Natural killer cell (primary cell): ENCODE measurements at regions not wholly inside any gene's neighbourhood (a gene's known extent, or its start where the extent isn't known, plus 50 kb on each side); places are given as distances from the start of the nearest gene placed in this dataset.

Source experiments
- ATAC-seq, 3 donors: fragments of 150-1000 bp in 2 of 3; fragments of 200-7000 bp in 1 of 3; cut with Tn5 transposase; 1 replicate in 1 of 3; 2 replicates in 2 of 3; pipeline ENCODE4 v1.10.0; 2021; ENCODE audit warnings: mild to moderate bottlenecking in 2 of 3, moderate library complexity in 2 of 3
- DNase-seq, 2 donors: peaks; one replicate each; pipeline versions ENCODE4 v3.0.0 to v3.0.0-alpha.2; 2013 to 2021; ENCODE audit warnings: mixed read lengths in 1 of 2
- H3K27ac ChIP-seq: one replicate; pipeline ENCODE4 v1.5.1; 2013; ENCODE audit warnings: mild to moderate bottlenecking, low read length
- H3K27me3 ChIP-seq: one replicate; pipeline ENCODE4 v1.6.1; 2013; ENCODE audit warnings: low read length; ENCODE audit not compliant: control insufficient read depth, insufficient read depth
- H3K36me3 ChIP-seq: one replicate; pipeline ENCODE4 v1.6.1; 2013; ENCODE audit warnings: low read length; ENCODE audit not compliant: control insufficient read depth, insufficient read depth
- H3K4me1 ChIP-seq: one replicate; pipeline ENCODE4 v1.6.1; 2013; ENCODE audit warnings: low read length; ENCODE audit not compliant: control insufficient read depth, insufficient read depth
- H3K4me3 ChIP-seq: one replicate; pipeline ENCODE4 v1.5.1; 2013; ENCODE audit warnings: low read length
- H3K9me3 ChIP-seq: one replicate; pipeline ENCODE4 v1.6.1; 2013; ENCODE audit warnings: low read length; ENCODE audit not compliant: control insufficient read depth, insufficient read depth
- H3K27ac Mint-ChIP-seq, 2 donors: one replicate each; pipeline ENCODE4 v1.8.0; 2022; ENCODE audit warnings: mild to moderate bottlenecking in 2 of 2, mixed read lengths in 2 of 2, moderate library complexity in 1 of 2
- H3K27me3 Mint-ChIP-seq, 2 donors: one replicate each; pipeline ENCODE4 v1.8.0; 2022; ENCODE audit warnings: low read depth in 2 of 2, mixed read lengths in 2 of 2
- H3K36me3 Mint-ChIP-seq: one replicate; pipeline ENCODE4 v1.8.0; 2022; ENCODE audit warnings: mixed read lengths
- H3K4me1 Mint-ChIP-seq, 2 donors: one replicate each; pipeline ENCODE4 v1.8.0; 2022; ENCODE audit warnings: mixed read lengths in 2 of 2
- H3K4me3 Mint-ChIP-seq: one replicate; pipeline ENCODE4 v1.8.0; 2022; ENCODE audit warnings: mild to moderate bottlenecking, moderate library complexity, mixed read lengths
- H3K9me3 Mint-ChIP-seq, 2 donors: one replicate each; pipeline ENCODE4 v1.8.0; 2022; ENCODE audit warnings: mixed read lengths in 2 of 2
- CTCF ChIP-seq: fragments of 200-600 bp; IDR thresholded peaks from one replicate; pipeline ENCODE4 v1.8.0; 2022; ENCODE audit warnings: antibody characterized with exemption
- WGBS: methylation state at CpG from one replicate; pipeline ENCODE4 v1.1.7; 2013; ENCODE audit warnings: missing lambda C conversion rate; ENCODE audit not compliant: insufficient coverage; 5-methylcytosine and 5-hydroxymethylcytosine counted together
- intact Hi-C: fragments of 100-400 bp; cut with micrococcal nuclease; formaldehyde crosslinking; loops from one replicate; pipeline ENCODE4 v1.14.2; 2022

GRCh38 chr2:18651842-18652774, 62.7 kb upstream of the NT5C1B start:
- no peak overlapping the region for H3K4me3 ChIP-seq
- Mint-ChIP-seq H3K4me1 (no peaks in the 10 kb centered on the region), H3K9me3 (peaks cover 2 to 5% of the 10 kb centered on the region in 2 donors), H3K36me3 (no peaks in the 10 kb centered on the region), H3K27ac (no peak overlapping the region), H3K27me3 (no peaks in the 10 kb centered on the region), H3K4me3 (no peak overlapping the region)
- H3K27me3 ChIP-seq, result no peaks in the 10 kb centered on the region
- H3K4me1 ChIP-seq, result no peaks in the 10 kb centered on the region
- H3K36me3 ChIP-seq, result no peaks in the 10 kb centered on the region
- ATAC-seq (no peak), DNase-seq (no peak)
- intact Hi-C loops, result no loop called here
- WGBS, result 82% methylated on average over 2 of the region's 3 CpGs
- H3K9me3 ChIP-seq, result no peaks in the 10 kb centered on the region
- no peak for TF ChIP-seq CTCF
- H3K27ac ChIP-seq, result no peak overlapping the region

GRCh38 chr2:18650221-18650620, 60.9 kb upstream of the NT5C1B start:
- H3K27ac Mint-ChIP-seq, result no peak overlapping the region
- Histone ChIP-seq H3K4me1 (no peaks in the 10 kb centered on the region), H3K4me3 (no peak overlapping the region), H3K27ac (no peak overlapping the region), H3K27me3 (no peaks in the 10 kb centered on the region), H3K36me3 (no peaks in the 10 kb centered on the region), H3K9me3 (no peaks in the 10 kb centered on the region)
- no peak overlapping the region for H3K4me3 Mint-ChIP-seq
- WGBS, result 100% methylated on average over 1 of the region's 2 CpGs
- H3K9me3 Mint-ChIP-seq, result peaks cover 6 to 9% of the 10 kb centered on the region in 2 donors
- no peaks in the 10 kb centered on the region for H3K4me1 Mint-ChIP-seq
- intact Hi-C loops, result no loop called here
- TF ChIP-seq CTCF, result no peak
- DNase-seq (no peak), ATAC-seq (no peak)
- H3K36me3 Mint-ChIP-seq, result peaks cover 6% of the 10 kb centered on the region
- H3K27me3 Mint-ChIP-seq, result no peaks in the 10 kb centered on the region

GRCh38 chr2:18649502-18650135, 60.2 kb upstream of the NT5C1B start:
- H3K4me1 ChIP-seq, result no peaks in the 10 kb centered on the region
- Mint-ChIP-seq H3K36me3 (peaks cover 7% of the 10 kb centered on the region), H3K27ac (no peak overlapping the region), H3K4me1 (no peaks in the 10 kb centered on the region), H3K9me3 (peaks cover 6 to 10% of the 10 kb centered on the region in 2 donors), H3K4me3 (no peak overlapping the region), H3K27me3 (no peaks in the 10 kb centered on the region)
- DNase-seq (no peak), ATAC-seq (no peak)
- no peaks in the 10 kb centered on the region for H3K27me3 ChIP-seq
- H3K4me3 ChIP-seq, result no peak overlapping the region
- TF ChIP-seq CTCF, result no peak
- intact Hi-C loops, result no loop called here
- no CpG with 5 or more reads among the region's 1 CpG for WGBS
- H3K9me3 ChIP-seq, result no peaks in the 10 kb centered on the region
- no peaks in the 10 kb centered on the region for H3K36me3 ChIP-seq
- no peak overlapping the region for H3K27ac ChIP-seq
